ENCODE measurements at regions not wholly inside any gene's neighbourhood (a gene's known extent, or its start where the extent isn't known, plus 50 kb on each side); places are given as distances from the start of the nearest gene placed in this dataset.
"Not testable (repeated sequence)": the region's sequence is repeated elsewhere in the genome, so short reads cannot be mapped to it uniquely, and the experiment has no call there.

DNA sequence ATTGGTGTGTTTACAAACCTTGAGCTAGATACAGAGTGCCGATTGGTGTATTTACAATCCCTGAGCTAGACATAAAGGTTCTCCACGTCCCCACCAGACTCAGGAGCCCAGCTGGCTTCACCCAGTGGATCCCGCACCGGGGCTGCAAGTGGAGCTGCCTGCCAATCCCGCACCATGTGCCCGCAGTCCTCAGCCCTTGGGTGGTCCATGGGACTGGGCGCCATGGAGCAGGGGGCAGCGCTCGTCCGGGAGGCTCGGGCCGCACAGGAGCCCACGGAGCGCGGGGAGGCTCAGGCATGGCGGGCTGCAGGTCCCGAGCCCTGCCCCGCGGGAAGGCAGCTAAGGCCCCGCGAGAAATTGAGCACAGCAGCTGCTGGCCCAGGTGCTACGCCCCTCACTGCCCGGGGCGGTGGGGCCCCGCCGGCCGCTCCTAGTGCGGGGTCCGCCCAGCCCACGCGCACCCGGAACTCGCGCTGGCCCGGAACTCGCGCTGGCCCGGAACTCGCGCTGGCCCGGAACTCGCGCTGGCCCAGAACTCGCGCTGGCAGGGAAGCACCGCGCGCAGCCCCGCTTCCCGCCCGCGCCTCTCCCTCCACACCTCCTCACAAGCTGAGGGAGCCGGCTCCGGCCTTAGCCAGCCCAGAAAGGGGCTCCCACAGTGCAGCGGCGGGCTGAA is 342.2 kb downstream of the RFPL4B start:
- H3K36me3 ChIP-seq; H3K4me1 ChIP-seq; H3K4me3 ChIP-seq; DNase-seq (ENCODE audit: low spot score); H3K27me3 ChIP-seq; H3K9me3 ChIP-seq; H3K27ac ChIP-seq: not testable (repeated sequence)

DNA sequence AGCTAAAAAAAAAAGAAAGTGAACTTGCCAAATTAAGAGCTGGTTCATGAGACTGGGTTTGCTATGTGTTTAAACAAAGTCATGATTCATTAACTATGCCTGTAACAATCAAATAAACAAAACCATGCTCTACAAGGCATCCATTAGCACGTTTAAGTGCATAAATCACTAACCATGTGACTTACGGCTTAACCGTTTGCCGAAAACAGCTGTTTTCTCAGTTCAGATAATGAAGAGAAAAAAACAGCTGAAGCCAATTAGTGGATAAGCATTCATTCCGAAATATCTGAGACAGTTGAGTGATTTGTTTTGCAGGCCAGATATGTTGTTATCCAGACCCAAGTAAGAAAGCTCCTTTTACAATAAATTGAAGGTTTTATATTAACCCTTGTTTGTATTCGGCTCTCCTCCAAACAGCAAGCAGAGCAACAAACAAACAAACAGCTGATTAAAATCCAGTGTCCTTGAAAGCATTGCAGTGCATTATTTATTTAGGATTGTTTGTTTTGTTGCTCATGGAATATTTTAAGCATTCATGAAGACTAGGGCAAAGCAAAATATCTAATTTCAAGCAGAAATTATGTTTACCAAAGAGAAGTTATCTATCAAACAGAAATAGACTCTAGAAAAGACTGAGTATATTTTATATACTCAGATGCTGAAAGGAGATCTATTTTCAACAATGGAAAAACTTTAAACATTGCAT is 343.5 kb downstream of the RFPL4B start:
- Histone ChIP-seq H3K9me3 (no peaks in the 10 kb centered on the region), H3K27me3 (no peaks in the 10 kb centered on the region), H3K4me1 (peaks cover 0 to 5% of the 10 kb centered on the region in 2 donors), H3K4me3 (no peak overlapping the region), H3K36me3 (no peaks in the 10 kb centered on the region), H3K27ac (no peak overlapping the region)
- TF ChIP-seq, protein P1, sequence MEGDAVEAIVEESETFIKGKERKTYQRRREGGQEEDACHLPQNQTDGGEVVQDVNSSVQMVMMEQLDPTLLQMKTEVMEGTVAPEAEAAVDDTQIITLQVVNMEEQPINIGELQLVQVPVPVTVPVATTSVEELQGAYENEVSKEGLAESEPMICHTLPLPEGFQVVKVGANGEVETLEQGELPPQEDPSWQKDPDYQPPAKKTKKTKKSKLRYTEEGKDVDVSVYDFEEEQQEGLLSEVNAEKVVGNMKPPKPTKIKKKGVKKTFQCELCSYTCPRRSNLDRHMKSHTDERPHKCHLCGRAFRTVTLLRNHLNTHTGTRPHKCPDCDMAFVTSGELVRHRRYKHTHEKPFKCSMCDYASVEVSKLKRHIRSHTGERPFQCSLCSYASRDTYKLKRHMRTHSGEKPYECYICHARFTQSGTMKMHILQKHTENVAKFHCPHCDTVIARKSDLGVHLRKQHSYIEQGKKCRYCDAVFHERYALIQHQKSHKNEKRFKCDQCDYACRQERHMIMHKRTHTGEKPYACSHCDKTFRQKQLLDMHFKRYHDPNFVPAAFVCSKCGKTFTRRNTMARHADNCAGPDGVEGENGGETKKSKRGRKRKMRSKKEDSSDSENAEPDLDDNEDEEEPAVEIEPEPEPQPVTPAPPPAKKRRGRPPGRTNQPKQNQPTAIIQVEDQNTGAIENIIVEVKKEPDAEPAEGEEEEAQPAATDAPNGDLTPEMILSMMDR (IDR thresholded peaks at IDR 0.05): no peak
- DNase-seq (ENCODE audit: low spot score): no peak

DNA sequence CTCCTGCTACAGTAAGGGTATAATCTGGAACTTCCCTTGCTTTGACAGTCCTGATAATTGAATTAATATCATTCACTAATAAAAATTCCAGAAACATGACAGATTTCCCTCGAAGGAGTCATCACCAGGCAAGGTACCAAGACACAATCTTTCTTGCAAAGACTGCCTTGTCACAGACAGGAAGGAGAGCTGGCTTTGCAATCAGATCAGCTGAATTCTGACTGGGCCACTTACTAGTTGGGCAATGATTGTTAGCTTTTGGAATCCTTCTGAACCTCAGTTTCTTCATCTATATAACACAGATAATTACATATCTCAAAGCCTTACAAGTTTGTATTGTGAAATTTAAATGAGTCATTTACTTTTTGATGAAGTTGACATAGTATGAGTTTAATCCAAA is 344.2 kb downstream of the RFPL4B start:
- Histone ChIP-seq H3K36me3 (no peaks in the 10 kb centered on the region), H3K27me3 (no peaks in the 10 kb centered on the region), H3K27ac (no peak overlapping the region), H3K9me3 (no peaks in the 10 kb centered on the region), H3K4me3 (no peak overlapping the region), H3K4me1 (peaks cover 0 to 5% of the 10 kb centered on the region in 2 donors)
- DNase-seq (ENCODE audit: low spot score): no peak
- TF ChIP-seq, protein P1 (IDR thresholded peaks at IDR 0.05): no peak

DNA sequence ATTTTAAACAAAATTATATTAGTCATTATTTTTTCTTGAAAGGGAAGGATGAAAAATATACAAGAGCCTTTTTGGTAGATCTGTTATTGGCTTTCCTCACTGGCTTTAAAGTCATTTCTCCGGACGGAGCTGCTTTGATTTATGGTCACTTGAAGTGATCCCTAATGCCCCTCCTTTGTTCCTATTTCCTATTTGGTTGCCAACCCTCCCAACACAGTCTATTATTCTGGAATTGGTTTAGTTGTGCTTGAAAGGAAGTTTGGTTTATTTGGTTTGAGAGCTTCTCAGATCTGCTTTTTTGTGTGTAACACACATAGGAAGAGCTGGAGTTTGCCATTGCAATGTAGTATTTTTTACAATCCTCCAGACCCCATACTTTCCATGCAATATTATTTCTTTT is 347.9 kb downstream of the RFPL4B start:
- H3K36me3 ChIP-seq: no peaks in the 10 kb centered on the region
- no peaks in the 10 kb centered on the region for H3K9me3 ChIP-seq
- H3K27me3 ChIP-seq: no peaks in the 10 kb centered on the region
- H3K4me1 ChIP-seq: peaks cover 0 to 5% of the 10 kb centered on the region in 2 donors
- DNase-seq (ENCODE audit: low spot score): no peak
- TF ChIP-seq, protein P1 (IDR thresholded peaks at IDR 0.05): no peak
- H3K4me3 ChIP-seq: no peak overlapping the region
- no peak overlapping the region for H3K27ac ChIP-seq

DNA sequence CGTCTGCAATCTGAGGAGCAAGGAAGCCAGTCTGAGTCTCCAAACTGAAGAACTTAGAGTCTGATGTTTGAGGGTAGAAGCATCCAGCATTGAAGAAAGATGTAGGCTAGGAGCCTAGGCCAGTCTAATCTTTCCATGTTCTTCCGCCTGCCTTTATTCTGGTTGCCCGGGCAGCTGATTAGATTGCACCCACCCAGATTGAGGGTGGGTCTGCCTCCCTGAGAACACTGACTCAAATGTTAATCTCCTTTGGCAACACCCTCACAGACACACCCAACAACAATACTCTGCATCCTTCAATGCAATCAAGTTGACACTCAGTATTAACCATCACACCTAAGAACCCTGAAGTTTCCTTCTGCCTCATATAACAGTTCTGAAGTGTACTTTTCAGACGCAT is 350.1 kb downstream of the RFPL4B start:
- no peaks in the 10 kb centered on the region for H3K27me3 ChIP-seq
- H3K36me3 ChIP-seq: no peaks in the 10 kb centered on the region
- DNase-seq (ENCODE audit: low spot score): no peak
- no peak overlapping the region for H3K4me3 ChIP-seq
- TF ChIP-seq, protein P1 (IDR thresholded peaks at IDR 0.05): no peak
- no peak overlapping the region for H3K27ac ChIP-seq
- no peaks in the 10 kb centered on the region for H3K4me1 ChIP-seq
- no peaks in the 10 kb centered on the region for H3K9me3 ChIP-seq

DNA sequence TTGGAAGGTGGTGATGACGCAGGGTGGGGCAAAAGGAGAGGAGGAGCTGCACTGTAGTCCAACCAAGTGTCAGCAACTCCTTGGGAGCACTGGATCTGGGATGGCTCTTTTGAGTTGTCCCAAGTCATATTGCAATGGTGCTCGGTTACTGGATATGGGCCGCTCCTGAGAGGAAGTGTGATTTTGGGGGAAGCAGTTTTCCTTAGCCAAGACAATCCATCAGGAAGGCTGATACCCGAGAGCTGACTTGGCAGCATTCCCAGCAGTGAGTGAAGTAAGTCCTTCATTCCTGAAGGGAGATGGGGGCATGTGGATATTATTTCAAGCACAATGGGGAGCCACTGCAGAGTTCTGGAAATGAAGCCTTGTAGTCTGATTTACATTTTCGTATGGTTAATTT is 354.1 kb downstream of the RFPL4B start:
- Histone ChIP-seq H3K4me1 (no peaks in the 10 kb centered on the region), H3K36me3 (no peaks in the 10 kb centered on the region), H3K27me3 (no peaks in the 10 kb centered on the region), H3K9me3 (no peaks in the 10 kb centered on the region), H3K4me3 (no peak overlapping the region), H3K27ac (no peak overlapping the region)
- no peak for DNase-seq (ENCODE audit: low spot score)
- TF ChIP-seq, protein P1 (IDR thresholded peaks at IDR 0.05): no peak
